GM19324 (cell line): ENCODE measurements at regions not wholly inside any gene's neighbourhood (a gene's known extent, or its start where the extent isn't known, plus 50 kb on each side); places are given as distances from the start of the nearest gene placed in this dataset.
"Not testable (repeated sequence)": the region's sequence is repeated elsewhere in the genome, so short reads cannot be mapped to it uniquely, and the experiment has no call there.

Source experiments
- ATAC-seq: cut with Tn5 transposase; IDR thresholded peaks from one replicate; pipeline ENCODE4 v1.9.1; 2021; ENCODE audit warnings: mild to moderate bottlenecking, moderate library complexity; ENCODE audit not compliant: unreplicated experiment, low FRiP score

DNA sequence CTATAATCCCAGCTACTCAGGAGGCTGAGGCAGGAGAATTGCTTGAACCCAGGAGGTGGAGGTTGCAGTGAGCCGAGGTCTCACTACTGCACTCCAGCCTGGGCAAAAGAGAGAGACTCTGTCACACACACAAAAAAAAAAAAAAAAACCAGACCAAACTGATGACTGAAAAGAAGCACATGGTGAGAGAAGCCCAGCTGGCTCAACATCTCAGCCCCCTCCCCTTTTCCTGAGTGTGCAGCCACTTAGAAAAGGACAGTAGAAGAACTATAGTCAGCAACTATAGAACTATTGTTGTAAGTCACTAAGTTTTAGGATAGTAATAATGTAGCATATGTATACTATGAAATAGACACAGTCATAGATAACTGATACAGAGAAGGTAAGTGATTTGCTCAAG, 87.2 kb upstream of the RALGPS2 start:
- ATAC-seq, result no peak

DNA sequence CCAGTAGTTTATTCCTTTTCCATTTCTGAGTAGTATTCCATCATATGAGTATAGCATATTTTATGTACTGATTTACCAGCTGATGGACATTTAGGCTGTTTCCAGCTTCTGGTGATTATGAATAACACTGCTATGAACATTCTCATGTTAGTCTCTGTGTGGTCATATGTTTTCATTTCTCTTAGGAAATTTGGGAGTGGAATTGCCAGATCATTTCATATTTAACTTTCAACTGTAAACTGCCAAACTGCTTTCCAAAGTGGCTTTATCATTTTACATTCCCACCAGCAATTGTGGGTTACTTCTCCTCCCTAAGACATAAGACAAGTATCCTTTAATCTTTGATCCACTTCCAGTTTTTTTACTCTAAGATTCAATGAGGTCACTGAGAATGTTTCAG, 85.7 kb upstream of the RALGPS2 start:
- ATAC-seq, result no peak

DNA sequence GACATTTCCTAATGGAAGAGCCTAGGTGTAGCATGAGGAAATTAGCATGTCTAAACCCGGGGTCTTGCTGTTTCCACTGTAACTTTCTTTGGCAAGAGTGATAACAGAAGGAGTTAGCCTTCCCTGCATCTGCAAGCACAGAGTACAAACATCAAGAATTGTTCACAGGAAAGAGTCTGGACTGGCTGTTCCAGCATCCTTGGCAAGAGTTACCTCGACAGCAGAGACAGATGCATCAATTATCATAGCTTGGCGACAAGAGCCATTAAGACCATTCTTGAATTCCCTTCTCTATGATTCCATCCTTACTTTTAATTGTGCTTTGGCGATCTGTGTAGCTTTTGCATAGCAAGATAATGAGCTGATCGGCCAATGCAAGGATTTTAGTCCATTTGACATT, 82.8 kb upstream of the RALGPS2 start:
- ATAC-seq, result no peak

DNA sequence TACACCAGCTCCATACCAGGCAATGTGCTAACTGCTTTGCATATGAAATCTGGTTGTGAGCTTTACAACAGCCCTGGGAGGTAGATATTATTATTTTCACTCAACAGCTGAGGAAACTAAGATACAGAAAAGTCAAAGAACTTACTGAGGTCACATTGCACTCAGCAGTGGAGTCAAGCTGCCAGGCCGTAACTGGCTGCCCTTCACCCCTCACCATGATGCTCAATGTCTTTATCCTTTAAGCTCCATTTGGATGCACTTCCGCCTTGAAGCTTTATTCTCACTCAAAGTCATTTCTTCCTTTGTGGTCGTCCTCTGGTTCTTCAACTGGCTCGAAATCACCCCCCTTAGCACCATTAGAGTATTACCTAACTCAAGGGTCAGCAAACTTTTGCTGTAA, 81.7 kb upstream of the RALGPS2 start:
- ATAC-seq, result no peak

DNA sequence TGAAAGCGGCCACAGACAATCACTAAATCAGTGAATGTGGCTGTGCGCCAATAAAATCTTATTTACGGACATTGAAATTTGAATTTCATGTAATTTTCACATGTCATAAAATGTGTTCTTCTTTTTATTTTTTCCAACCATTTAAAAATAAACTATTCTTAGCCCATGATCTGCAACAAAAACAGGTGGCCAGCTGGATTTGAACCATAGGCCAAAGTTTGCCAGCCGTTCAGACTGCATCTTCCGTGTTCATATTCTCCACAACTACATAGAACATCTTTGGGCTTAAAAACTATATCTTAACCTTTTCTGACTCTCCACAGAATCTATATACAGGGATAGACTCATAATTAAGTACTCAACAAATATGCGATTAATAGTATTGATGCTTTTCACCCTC, 81.2 kb upstream of the RALGPS2 start:
- ATAC-seq, result no peak

DNA sequence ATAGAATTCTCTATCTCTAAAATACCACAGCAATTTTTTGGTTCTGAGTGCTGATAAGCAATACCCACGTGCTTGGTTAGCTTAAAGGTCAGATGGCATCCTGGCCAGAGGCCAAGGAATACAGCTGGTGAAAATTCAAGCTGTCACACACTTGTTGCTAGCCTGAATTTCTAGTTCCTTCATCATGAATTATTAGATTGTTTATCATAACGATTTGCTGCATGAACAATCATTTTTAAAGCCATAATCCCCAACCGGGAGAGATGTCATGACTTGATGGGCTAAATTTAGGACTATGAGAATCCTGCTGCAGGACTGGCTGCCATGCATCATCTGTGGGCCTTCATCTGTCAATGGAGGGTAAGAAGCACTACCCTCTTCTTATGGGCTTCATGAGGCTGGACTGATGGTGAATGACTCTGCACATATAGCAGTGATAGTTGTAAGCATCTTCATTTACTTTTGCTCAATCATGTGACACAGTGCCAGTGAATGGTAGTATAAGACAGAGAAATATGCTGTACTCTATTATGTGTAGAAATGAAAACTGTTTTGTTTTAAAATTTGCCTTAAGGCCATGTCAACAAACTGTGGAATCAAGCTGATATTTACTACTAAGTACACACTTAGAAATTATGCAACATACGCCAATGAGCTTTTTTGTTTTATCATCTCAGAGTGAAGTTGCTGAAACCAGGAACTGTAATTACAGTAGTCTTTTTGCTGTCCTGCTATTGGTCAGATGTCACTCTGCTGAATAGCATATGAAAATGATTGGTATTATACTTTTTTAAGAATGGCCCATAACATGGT, 80.5 kb upstream of the RALGPS2 start:
- no peak for ATAC-seq

DNA sequence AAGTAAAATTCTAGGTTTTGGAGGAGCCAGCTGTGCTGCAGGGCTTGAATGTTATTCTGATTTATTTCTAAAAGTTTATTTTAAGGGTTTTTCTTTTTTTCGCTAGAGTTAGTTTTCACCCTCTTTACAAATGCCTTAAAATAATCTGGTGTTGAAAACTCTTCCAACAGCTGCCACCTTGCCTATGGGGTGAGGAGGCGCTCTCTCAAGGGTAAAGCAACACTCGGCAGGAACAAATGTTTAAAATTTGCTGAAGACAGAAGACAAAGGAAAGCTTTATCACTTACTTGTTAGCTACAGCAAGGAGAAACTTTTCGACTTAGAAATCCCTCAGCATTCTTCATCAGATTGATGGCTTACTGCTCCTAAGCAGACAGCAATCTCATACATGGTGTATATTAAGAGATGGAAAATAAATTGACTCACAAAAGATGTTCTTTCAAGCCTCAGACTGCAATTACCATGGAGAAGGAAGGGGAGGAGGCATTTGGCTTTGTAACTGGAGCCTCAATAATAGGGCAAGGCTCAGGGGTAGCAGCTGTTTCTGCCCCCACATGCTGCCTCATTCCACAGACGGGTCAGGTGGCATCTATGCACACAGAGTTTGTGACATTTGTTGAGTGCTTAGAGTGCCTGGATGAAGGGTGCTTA, 79.8 kb upstream of the RALGPS2 start:
- ATAC-seq, result no peak

DNA sequence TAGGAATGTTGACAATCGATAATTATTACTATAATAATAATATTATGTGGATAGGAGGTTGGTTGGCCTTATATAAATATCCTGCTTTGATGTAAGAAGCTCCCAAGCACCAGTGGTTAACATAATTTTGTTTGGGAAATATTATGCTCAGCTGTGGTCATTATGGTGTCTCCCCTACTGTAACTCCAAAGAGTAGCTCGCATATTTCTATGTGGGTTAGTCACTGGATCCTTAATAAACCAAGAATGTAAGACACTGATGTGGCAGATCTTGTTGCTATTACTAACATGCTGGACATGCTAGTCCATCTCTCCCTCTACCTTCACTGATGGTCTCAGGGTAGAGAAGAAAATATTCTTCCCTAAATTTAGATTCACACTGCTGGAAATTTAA, 79.2 kb upstream of the RALGPS2 start:
- ATAC-seq, result no peak

DNA sequence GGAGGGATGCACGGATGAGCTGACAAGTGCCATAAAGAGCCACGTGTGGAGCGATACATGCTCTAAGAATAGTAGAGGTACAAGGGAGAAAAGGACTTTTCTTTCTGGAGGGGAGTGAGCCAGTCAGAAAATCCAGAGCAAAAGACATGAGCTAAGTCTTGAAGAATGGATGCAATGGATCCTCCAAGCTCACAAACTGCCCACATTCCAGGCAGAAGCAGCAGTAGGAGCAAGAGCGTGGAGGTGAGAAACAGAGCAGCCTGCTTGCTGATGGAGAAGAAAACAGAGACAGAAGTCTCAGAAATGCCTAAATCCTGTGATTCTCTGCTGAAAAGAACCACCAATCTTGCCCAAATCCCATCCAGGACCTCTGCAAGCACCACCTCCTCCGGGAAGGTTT, 78.2 kb upstream of the RALGPS2 start:
- no peak for ATAC-seq

DNA sequence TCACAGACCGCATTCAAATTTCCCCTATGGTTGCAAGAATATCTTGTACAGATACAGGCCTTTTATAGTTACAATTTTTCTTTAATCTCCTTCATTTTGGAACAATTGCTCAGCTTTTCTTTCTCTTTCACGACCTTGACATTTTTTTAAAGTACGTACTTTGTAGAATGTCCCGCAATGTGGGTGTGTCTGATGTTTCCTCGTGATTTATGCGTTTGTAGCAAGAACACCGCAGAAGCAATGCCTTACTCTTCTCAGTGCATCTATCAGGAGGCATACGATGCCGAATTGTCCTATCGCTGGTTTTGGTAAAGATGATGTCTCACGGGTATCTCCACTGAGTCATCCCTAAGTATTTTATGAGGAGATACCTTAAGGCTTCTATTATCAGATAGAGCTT, 76.9 kb upstream of the RALGPS2 start:
- ATAC-seq, result no peak

DNA sequence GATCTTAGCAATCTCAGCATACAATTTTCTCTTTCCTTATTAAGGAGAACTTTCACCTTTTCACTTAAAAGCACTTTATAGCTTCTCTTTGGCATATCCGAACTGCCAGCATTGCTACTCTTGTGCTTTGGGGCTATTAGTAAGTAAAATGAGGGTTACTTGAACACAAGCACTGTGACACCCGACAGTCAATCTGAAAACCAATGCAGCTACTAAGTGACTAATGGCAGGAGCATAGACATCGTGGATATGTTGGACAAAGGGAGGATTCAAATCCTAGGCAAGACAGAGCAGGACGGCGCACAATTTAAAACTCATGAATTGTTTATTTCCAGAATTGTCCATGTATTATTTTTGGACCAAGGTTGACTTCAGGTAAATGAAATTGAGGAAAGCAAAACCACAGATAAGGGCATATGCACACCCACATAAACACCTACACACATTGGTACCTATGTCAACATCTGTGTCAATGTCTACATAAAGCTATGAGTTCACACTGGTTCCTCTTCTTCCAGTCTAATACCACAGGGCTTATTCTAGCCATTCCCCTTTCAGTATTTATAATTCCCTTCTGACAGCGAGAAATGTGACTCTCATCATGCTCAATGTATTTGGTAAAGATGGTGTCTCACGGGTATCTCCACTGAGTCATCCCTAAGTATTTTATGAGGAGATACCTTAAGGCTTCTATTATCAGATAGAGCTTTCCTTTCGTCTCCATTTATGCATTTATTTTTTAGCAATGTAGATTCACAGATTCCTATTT, 75.3 kb upstream of the RALGPS2 start:
- ATAC-seq, result no peak

DNA sequence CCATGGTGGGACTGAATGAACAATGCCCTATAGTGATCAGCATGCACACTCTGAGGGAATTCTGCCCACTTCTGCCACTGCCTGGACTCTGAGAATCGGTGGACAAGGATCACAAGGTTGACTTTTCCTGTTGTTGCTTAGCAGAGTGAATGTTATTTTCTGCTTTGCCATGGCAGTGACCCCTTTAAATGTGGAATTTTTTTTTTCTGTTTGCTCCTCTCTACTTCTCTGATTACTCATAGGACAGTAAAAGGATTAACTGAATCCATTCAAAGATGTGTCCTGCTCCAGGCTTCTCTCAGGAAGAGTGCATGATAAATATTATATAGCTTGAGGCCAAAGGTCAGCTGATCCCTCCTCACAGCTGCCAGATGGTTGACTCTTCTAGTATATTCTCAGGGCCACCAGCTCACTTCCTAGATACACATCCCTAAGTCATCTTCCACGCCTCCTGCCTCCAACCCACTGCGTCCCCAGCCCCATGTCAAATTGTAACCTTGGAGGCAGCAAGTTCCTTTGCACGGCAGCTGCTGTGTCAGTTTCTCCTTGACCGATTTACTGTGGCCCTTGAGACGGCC, 74.0 kb upstream of the RALGPS2 start:
- no peak for ATAC-seq

DNA sequence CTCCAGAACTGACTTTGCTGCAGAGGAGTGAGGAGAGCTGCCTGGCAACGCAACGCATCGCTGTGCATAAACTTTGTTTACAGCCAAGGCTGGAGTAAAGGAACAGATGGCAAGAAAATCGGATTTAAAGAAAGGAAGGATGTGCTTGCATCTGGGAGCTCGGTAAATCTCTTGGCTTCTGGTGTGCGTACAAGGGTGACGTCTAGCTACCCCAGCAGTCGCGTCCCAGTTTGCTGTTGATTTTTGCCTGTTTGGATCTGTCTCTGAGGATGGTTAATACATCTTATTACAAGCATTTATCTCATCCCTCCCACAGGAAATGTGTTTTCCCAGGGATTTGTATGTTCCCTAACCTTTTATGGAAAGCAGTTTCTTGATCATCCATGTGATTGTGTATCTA, 73.3 kb upstream of the RALGPS2 start:
- ATAC-seq, result no peak

DNA sequence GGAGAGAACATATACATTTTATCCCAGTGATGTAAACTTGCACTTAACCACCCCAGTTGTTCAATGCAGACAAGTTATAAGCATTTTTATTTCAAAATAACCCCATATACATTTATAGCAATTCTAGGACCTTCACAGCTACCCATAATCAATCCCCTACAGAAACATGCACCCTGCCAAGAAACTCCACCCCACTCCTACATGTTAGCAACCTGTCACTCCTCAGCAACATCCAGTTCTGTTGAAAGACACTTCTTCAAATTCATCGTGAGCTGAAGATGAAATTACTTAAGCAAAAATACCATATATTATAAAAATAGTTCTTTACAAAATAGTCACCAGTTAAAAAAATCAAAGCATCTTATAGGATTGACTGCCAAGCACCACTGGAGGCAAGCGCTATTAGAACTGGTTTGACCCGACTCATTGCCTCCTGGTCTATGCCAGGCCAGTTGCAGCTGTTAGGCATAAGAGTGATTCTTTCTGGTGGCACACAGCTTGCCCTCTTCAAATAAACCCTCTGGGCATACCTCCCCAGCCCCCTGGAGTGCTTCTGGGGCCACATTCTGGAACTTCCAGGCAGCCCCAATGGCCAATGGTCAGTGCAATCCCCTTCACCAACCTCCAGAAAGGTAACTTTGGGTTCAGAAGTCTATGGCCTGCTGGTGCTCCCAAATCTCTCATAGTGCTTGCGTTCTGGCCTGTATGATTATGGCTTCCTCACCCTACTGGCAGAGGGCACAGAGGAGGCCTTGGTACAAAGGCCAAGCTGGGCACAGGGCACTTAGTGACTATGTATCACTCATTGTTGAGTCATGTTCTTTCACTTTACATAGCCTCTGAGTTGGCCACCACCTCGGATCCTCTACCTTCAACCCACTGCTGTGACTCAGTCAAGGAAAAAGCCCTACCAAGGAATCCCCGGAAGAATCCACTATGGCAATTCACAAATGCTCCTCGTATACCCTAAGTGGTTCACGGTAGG, 72.2 kb upstream of the RALGPS2 start:
- no peak for ATAC-seq

DNA sequence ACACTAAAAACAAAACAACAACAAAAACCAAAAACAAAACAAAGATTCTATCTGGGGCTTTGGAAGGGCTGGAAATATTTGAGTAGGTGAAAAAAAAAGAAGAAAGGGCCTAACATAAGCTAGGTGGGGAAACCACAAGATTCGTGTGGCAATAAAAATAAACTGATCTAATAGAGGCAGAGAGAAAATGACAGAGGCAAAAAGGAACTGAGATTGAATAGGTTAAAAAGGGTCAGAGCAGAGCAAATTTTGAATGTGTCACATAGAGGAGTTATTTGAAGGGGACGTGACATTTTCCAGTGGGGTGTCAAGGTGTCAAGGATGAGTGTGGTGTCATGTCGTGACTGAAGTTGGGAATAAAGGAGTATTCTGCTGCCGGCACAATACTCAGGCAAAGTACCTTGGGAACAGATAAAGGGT, 65.2 kb upstream of the RALGPS2 start:
- peak; percentile 65 for ATAC-seq

DNA sequence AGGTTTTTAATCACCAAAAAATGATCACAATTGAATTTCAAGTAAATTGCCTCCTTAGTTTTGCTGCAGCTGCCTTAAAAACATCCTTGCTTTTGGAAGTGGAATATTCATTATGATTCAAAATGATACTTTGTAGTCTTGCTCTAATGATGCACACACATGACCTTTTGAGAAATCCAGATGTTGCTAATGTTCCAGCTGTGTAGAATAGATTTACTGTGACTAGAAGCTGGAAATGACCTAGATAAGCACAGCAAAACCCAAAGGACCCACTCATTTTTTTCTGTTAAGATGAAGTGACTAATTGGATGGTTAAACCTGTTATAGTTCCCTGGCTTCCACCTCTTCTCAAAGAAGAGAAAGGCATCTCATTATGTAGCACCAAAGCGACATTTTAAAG, 64.6 kb upstream of the RALGPS2 start:
- no peak for ATAC-seq

DNA sequence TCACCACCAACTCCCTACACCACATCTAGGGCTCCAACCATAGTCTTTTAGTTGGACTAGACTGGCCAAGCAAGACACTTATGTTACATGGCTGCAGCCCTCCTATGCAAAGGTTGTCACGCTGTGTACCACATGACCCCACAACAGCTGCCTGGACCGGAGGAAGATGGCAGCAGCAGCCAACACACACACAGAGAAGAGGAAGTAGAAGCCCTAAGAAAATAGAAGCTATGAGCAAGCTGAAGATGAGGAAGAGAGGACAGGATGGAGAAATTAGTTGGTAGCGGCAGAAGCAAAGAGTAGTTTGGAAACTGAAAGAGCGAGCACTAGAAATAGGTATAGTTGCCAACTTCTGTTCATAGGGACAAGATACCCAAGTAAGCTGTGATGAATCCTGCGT, 60.8 kb upstream of the RALGPS2 start:
- peak; percentile 82 for ATAC-seq

DNA sequence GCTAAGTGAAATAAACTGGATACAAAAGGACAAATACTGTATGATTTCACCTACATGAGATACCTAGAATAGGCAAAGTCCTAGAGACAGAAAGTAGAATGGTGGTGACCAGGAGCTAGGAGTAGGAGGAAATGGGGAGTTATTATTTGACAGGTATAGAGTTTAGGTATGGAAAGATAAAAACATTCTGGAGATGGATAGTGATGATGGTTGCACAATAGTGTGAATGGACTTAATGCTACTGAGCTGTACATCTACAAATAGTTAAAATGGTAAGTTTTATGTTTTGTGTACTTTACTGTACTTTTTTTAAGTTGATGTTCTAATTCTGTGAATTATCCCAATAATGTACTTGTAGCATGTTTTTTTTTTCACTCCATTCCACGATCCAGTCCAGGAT, 59.5 kb upstream of the RALGPS2 start:
- no peak for ATAC-seq

DNA sequence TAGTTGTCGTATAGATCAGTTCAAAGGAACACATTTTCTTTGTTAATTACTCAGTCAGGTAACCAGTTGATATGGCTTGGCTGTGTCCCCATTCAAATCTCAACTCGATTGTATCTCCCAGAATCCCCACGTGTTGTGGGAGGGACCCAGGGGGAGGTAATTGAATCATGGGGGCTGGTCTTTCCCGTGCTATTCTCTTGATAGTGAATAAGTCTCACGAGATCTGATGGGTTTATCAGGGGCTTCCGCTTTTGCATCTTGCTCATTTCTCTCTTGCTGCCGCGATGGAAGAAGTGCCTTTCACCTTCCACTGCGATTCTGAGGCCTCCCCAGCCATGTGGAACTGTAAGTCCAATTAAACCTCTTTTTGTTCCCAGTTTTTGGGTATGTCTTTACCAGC, 58.2 kb upstream of the RALGPS2 start:
- not testable (repeated sequence) for ATAC-seq

DNA sequence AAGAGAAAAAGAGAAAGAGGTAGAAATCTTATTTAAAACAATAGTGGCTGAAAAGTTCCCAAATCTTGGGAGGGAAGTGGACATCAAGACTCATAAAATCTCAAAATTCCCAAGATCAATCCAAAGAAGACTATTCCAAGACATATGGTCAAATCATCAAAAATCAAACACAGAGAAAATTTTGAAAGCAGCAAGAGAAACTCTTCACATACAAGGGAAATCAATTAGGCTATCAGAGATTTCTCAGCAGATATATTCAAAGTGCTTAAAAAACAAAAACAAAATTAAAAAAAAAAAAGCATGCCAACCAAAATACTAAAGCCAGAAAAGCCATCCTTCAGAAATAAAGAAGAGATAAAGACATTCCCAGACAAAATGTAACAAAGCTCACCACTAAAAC, 52.6 kb upstream of the RALGPS2 start:
- ATAC-seq, result no peak
